Muscle of leg (tissue), 3 donors: ENCODE measurements at regions not wholly inside any gene's neighbourhood (a gene's known extent, or its start where the extent isn't known, plus 50 kb on each side); places are given as distances from the start of the nearest gene placed in this dataset.

Source experiments
- DNase-seq: peaks from one replicate; pipeline ENCODE4 v3.0.0; 2013
- H3K27ac ChIP-seq: one replicate; pipeline ENCODE4 v1.5.1; 2013; ENCODE audit warnings: mild to moderate bottlenecking, low read length, control low read depth
- H3K27me3 ChIP-seq: one replicate; pipeline ENCODE4 v1.6.1; 2013; ENCODE audit warnings: low read length; ENCODE audit not compliant: control insufficient read depth, insufficient read depth
- H3K36me3 ChIP-seq: one replicate; pipeline ENCODE4 v1.6.1; 2013; ENCODE audit warnings: low read length; ENCODE audit not compliant: control insufficient read depth, insufficient read depth
- H3K4me1 ChIP-seq: one replicate; pipeline ENCODE4 v1.6.1; 2013; ENCODE audit warnings: low read length; ENCODE audit not compliant: control insufficient read depth, insufficient read depth
- H3K4me3 ChIP-seq: one replicate; pipeline ENCODE4 v1.5.1; 2013; ENCODE audit warnings: low read length, control low read depth
- H3K9me3 ChIP-seq: replicated peaks from 2 replicates; pipeline ENCODE4 v1.6.1; 2013; ENCODE audit warnings: low read depth, low read length; ENCODE audit not compliant: control insufficient read depth
- WGBS: methylation state at CpG from one replicate; pipeline ENCODE4 v1.1.5; 2013; ENCODE audit warnings: missing lambda C conversion rate; ENCODE audit not compliant: insufficient coverage; 5-methylcytosine and 5-hydroxymethylcytosine counted together

DNA sequence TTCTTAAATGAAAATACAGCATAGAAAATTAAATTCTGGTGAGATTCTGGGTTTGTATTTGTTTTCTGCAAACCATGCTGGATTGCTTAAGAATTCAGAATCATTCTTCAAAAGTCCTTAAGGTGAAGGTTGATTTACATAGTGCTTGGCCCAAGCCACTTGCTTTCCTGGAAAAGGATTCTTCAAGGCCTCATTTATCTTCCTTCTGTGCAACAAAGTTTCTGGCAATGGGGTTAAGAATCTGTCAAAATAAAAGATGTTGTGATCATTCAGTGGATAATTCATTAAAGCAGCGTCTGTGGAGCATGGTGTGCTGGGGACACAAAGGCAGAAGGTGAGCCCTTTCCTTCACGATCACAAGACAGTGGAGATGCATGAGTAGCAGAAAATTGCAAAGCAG is 351.9 kb downstream of the GALR1 start:
- no peak for DNase-seq
- no peaks in the 10 kb centered on the region for H3K36me3 ChIP-seq
- H3K4me3 ChIP-seq = no peak overlapping the region
- H3K9me3 ChIP-seq = no peaks in the 10 kb centered on the region
- WGBS = no CpG with 5 or more reads among the region's 2 CpGs
- H3K27ac ChIP-seq = no peak overlapping the region
- H3K4me1 ChIP-seq = peaks cover 4% of the 10 kb centered on the region
- H3K27me3 ChIP-seq = no peaks in the 10 kb centered on the region

DNA sequence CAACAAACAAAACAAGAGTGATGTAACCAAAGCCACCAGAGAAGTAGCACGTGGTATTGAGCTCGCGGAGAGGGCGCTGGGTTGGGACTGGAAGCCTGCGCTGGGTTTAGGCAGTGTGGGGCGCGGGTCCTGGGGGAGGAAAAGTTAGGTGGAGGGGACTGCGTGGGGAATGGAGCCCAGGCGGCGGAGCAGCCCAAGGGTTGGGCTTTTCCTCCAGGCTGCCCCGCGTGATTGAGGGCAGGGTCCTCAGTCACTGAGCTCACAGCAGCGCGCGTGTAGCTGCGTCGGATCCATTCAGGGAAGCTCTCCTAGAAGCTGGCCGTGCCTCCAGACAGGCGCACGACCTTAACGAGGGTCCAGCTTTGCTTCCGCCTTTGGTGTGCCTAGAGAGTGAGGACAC is 357.4 kb downstream of the GALR1 start:
- H3K4me3 ChIP-seq = no peak overlapping the region
- no peak for DNase-seq
- H3K27me3 ChIP-seq = no peaks in the 10 kb centered on the region
- no peaks in the 10 kb centered on the region for H3K4me1 ChIP-seq
- no peak overlapping the region for H3K27ac ChIP-seq
- no peaks in the 10 kb centered on the region for H3K36me3 ChIP-seq
- peaks cover 2% of the 10 kb centered on the region for H3K9me3 ChIP-seq
- WGBS = 89% methylated on average over 19 of the region's 22 CpGs

DNA sequence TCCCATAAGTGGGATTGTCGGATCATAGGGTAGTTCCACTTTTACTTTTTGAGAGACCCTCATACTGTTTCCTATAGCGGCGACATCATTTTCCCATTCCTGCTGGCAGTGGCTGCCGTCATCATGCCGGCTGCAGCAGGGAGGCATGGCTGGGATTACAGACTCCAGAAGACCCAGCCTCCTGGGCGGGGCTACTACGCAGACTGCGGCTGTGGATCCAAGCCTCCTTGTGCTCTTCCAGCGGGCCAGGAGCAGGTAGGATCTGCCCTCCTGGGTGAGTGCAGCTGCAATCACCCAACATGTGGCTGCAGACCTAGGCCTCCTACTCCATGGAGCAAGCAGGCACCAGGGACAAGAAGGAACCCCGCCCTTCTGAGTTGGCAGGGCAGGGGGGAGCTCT is 359.2 kb downstream of the GALR1 start:
- Histone ChIP-seq H3K36me3 (no peaks in the 10 kb centered on the region), H3K9me3 (peaks cover 2% of the 10 kb centered on the region), H3K27ac (no peak overlapping the region), H3K4me1 (no peaks in the 10 kb centered on the region), H3K4me3 (no peak overlapping the region), H3K27me3 (no peaks in the 10 kb centered on the region)
- DNase-seq = no peak
- 85% methylated on average over 8 of the region's 10 CpGs for WGBS

DNA sequence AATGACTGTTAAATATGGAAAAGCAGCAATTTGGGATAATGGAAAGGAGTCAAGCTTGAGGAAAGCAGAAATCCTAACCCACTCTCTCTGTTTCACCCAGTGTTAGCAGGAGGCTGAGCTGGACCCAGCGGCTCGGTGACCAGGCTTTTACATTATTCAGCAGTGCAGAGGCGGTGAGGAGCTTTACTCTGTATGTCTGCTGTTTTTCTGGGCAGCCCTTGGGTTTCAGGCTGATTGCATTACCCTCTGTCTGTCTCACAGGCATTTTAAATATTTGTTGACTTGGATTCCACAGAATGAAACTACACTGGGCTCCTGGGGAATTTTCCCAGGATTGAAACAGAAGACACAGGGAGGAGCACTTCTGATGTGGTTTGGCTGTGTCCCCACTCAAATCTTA is 368.0 kb downstream of the GALR1 start:
- WGBS = 40% methylated on average over 2 of the region's 3 CpGs
- H3K27ac ChIP-seq = no peak overlapping the region

DNA sequence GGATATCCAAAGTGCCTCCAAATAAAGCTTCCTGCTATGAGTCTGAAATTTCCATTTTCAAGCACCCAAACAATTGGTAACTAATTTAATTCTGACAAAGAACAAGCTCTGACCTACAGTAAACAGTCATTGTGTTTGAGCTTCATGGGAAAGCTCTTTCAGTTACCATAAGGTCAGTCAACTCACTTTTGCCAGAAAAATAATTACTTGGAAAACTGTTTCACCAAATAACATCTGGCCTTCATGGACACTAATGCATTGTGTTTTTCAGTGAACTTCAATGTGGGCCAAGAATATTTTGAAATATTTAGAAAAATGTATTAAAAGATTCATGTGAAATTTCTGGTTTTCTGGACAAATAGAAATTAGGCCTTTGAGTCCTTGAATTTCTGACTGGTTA is 369.9 kb downstream of the GALR1 start:
- DNase-seq = peak; percentile 87

More for the DNA sequence above, 368.0 kb downstream of the GALR1 start:
- Histone ChIP-seq H3K9me3 (no peaks in the 10 kb centered on the region), H3K36me3 (no peaks in the 10 kb centered on the region), H3K27me3 (no peaks in the 10 kb centered on the region), H3K4me1 (peaks cover 16% of the 10 kb centered on the region), H3K4me3 (no peak overlapping the region)
- peak; percentile 72 for DNase-seq

DNA sequence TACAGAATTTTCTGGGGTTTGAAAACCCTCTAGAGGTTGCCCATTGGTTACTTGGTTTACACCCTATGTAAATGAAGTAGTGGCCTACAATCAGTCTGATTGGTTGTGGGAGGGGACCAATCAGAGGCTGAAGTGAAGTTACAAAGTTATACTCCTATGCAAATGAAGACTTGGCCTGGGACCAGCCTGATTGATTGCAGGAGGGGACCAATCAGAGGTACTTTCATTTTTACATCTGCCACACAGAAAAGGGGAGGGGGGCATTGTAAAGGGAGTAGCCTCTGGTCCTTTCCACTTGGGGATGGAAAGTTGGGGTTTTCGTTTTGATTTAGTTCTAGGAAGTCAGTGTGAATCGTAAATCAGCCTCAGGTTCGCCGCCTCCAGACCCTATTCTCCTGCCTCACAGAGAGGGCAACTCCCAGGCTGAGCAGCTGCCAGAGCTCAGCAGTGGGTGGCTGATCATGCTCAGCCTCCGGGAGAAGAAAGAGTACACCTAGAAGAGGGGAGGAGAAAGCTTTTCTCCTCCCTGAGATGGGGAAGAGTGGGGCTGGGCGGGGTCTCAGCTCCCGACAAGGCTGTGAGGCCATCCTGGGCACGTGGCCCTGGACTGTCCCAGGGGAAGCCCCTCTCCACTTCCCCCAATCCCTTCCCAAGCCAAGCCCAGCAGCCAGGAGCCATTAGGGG is 372.5 kb downstream of the GALR1 start:
- Histone ChIP-seq H3K27ac (no peak overlapping the region), H3K4me1 (peaks cover 16% of the 10 kb centered on the region), H3K9me3 (no peaks in the 10 kb centered on the region), H3K27me3 (no peaks in the 10 kb centered on the region), H3K36me3 (no peaks in the 10 kb centered on the region), H3K4me3 (no peak overlapping the region)
- peak; percentile 53 for DNase-seq
- WGBS = no CpG with 5 or more reads among the region's 8 CpGs

More for the DNA sequence above, 369.9 kb downstream of the GALR1 start:
- Histone ChIP-seq H3K9me3 (no peaks in the 10 kb centered on the region), H3K27me3 (no peaks in the 10 kb centered on the region), H3K27ac (peak overlapping the region; percentile 21), H3K4me3 (no peak overlapping the region), H3K4me1 (peaks cover 16% of the 10 kb centered on the region), H3K36me3 (no peaks in the 10 kb centered on the region)

DNA sequence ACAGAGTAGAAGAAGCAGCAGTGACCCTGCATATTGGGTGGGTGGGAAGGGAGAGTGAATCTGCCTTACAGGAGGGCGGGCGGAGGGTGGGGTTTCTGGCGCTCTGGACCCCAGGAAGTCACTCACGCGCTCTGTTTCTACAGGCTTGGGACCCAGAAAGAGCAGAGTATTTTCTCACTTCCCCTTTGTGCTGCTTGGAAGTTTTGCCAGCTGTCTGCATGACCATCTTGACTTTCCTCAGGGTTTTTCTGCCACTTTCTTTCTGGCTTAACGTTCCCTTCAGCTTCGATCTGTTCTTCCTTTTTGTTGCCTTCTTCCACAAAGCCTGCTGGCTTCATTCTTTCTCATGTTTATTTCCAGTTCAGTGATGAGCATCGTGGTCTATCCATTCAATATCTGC is 383.1 kb downstream of the GALR1 start:
- no peak overlapping the region for H3K4me3 ChIP-seq
- 79% methylated on average over 4 of the region's 8 CpGs for WGBS

DNA sequence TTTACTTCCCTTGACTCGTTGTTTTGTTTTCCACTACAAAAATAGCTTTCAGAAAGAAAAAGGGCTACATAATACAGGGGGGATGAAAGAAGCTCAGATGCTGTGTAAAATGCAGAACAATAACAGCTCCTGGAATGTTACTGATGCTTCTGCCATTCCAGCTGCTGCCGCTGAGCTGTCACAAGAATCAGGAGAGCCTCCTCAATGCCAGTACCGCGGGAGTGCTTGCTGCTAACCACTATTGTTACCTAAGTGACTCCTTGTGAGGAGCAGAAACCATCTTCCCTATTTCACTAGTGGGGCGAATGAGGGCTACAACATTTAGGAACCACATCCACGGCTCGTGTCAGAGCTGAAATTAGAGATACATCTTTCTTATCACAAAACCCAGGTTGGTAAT is 384.8 kb downstream of the GALR1 start:
- H3K27ac ChIP-seq = no peak overlapping the region
- peak; percentile 9 for DNase-seq
- 71% methylated on average over 1 of the region's 7 CpGs for WGBS
- peaks cover 11% of the 10 kb centered on the region for H3K4me1 ChIP-seq
- no peaks in the 10 kb centered on the region for H3K27me3 ChIP-seq
- H3K36me3 ChIP-seq = no peaks in the 10 kb centered on the region
- no peak overlapping the region for H3K4me3 ChIP-seq
- peaks cover 2% of the 10 kb centered on the region for H3K9me3 ChIP-seq

More for the DNA sequence above, 383.1 kb downstream of the GALR1 start:
- no peak overlapping the region for H3K27ac ChIP-seq
- peaks cover 2% of the 10 kb centered on the region for H3K9me3 ChIP-seq
- no peaks in the 10 kb centered on the region for H3K27me3 ChIP-seq
- peaks cover 11% of the 10 kb centered on the region for H3K4me1 ChIP-seq
- no peaks in the 10 kb centered on the region for H3K36me3 ChIP-seq
- no peak for DNase-seq

DNA sequence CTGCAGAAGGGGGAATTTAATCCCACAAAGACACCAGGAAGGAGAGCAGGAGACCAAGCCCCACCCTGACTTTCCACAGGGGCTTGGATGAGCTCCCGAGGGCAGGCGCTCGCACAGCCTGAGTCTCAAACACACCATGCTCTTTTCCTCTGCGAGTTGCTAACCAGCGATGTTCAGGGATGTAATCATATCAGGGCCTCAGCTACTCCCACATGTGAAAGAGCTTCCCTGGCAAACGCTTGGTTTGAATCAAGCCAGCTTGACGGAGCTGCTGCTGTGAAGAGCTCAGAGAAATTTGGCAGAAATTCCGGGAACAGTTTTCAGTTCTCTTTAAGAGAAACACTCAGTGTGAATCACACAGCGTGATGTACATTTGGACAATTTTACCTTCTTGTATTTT is 385.8 kb downstream of the GALR1 start:
- DNase-seq = peak; percentile 99
- Histone ChIP-seq H3K4me3 (no peak overlapping the region), H3K27me3 (no peaks in the 10 kb centered on the region), H3K36me3 (no peaks in the 10 kb centered on the region), H3K27ac (peak overlapping the region; percentile 36), H3K4me1 (peaks cover 11% of the 10 kb centered on the region), H3K9me3 (peaks cover 2% of the 10 kb centered on the region)
- 12% methylated on average over 7 of the region's 9 CpGs for WGBS

DNA sequence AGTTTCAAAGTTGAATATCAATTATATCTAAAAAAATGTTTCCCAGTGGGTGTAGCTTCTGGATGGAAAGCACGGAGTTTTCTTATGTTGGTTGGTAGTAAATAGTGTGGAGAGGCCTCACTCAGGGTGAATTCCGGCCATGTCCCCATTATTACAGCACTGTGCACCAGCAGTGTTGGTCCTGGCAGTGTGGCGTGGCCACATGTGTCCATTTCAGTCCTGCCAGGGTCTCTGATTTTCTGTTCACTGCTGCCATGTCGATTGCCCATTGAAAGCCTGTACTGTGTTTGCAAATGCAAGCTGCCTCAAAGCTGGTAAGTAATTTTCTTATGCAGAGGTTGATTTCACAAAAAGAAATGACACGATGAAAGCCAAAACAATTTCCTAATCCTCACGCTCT is 386.2 kb downstream of the GALR1 start:
- Histone ChIP-seq H3K4me1 (peaks cover 11% of the 10 kb centered on the region), H3K27ac (peak overlapping the region; percentile 36), H3K27me3 (no peaks in the 10 kb centered on the region), H3K4me3 (no peak overlapping the region), H3K36me3 (no peaks in the 10 kb centered on the region), H3K9me3 (peaks cover 2% of the 10 kb centered on the region)
- no peak for DNase-seq
- WGBS = 50% methylated on average over 1 of the region's 6 CpGs
